Caki2 (cell line): ENCODE measurements at regions not wholly inside any gene's neighbourhood (a gene's known extent, or its start where the extent isn't known, plus 50 kb on each side); places are given as distances from the start of the nearest gene placed in this dataset.

ENCODE experiments used
- DNase-seq: peaks from one replicate; pipeline ENCODE4 v3.0.0-alpha.2; 2015; ENCODE audit warnings: low read depth
- in situ Hi-C: cut with HindIII; loops from 2 replicates; pipeline ENCODE4 v1.10.0; 2016; ENCODE audit warnings: low sequenced_read_pairs, low pct_unique_long_range_greater_than_20kb, mixed read lengths

GRCh38 chr12:126389220-126389841, 1324.1 kb downstream of the AACS start:
- DNase-seq: no peak
- in situ Hi-C loops: no loop called here

DNA sequence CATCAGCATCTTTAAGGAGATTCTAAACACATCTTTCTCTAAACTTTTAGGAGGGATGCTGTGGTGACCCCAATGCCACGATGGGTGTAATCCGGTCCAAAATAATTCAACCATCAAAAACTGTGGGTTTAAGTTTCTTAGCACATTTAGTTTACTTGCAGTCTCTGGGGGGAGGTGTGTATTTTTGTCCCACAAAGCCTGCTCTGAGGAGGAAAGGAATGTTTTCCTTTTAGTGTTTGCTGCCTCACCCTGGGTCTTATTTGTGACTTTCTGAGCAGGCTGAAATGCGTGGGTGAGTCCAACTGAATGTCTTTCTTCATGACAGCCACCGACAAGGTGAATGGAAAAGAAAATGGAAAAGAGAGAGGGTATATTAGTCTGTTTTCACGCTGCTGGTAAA, 1324.7 kb downstream of the AACS start:
- no peak for DNase-seq
- in situ Hi-C loops: no loop called here

DNA sequence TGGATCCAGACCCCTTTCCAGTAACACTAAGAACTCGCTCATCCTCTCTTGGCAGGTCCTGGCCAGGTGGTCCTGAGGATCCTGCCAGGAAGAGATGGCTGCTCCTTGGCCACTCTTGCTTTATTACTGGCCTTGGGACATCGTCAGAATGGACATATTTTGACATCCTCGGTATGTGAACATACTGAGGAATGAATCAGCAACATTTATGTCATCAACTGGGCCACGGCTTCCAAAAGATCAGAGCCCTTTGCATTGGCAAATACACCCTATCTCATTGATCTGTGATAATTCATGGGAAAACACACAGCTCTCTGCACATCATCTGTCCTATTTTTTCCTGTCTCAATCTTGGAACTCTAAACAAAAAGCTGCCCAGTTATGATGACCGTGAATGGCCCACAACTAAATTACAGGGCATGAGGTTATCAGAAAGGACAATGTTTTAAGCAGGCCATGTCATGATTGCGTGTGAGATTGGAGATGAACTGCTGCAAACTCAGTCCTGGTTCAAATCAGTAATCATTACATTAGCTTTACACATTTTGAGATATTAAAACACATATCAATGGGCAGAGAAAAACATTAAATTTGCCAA, 1325.8 kb downstream of the AACS start:
- no peak for DNase-seq
- in situ Hi-C loops: no loop called here

- no peak for DNase-seq
- in situ Hi-C loops: no loop called here
Observed at GRCh38 chr12:126396536-126396935, 1331.3 kb downstream of the AACS start.

DNA sequence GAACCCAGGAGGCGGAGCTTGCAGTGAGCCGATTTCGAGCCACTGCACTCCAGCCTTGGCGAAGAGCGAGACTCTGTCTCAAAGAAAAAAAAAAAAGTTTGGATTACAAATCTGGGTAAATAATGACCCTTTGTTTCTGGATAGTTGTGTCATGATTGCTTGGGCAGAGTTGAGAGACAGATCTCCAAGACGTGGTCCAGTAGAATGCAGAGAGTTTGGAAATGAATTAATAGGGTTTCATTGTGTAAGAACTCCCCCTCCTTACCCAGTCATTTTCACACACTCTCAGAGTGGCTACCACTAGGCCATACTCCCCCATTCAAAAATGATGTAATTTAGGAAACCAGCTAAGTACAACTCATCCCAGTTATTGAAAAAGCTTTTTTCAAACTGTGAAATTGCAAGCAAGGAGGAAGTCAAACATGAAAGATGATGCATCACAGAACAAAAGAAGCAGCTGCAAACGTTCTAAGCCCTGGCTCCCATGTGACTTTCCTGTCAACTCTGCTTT, 1331.9 kb downstream of the AACS start:
- DNase-seq: no peak
- in situ Hi-C loops: no loop called here

- in situ Hi-C loops: no loop called here
- no peak for DNase-seq
Observed at GRCh38 chr12:126397660-126398059, 1332.4 kb downstream of the AACS start.

DNA sequence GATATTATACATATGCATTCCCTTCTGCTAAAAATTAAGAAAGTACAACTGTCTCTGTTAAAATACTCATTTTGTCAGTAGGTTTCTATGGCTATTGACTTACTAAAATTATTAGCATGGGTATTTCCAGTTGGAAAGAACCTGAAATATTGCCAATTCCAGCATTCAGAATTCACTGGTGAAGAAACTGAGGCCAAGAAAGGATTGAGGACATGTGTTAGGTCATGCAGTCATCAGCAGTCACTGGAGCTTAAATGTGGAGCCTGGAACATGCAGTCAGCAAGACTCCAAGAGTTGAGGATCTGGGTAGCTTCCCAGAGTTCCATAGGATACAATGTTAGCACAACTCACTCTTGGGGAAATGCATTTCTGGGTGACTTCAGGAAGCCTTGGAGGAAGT, 1335.6 kb downstream of the AACS start:
- DNase-seq: no peak
- in situ Hi-C loops: no loop called here

GRCh38 chr12:126404293-126404881, 1339.2 kb downstream of the AACS start:
- DNase-seq: peak; percentile 84
- in situ Hi-C loops: no loop called here

DNA sequence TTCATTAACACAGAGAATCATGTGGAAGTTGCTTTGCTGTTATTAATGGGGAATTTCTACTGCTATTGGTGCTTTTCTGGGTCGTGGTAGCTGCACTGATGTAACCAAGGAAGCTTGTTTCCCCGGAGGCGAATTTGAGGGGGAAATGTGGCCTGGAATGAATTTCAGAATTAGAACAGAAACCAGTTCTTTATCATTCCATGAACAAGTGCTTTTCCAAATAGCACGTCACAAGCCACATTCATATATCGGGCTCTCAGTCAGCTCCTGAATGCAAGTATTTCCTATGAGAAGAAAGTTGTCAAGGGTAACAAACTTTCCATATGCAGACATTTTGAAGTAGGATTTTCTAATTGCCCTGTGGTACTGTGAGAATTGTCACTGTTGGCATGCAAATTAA, 1353.2 kb downstream of the AACS start:
- no peak for DNase-seq
- in situ Hi-C loops: no loop called here

- no peak for DNase-seq
- in situ Hi-C loops: no loop called here
Observed at GRCh38 chr12:126419131-126419530, 1353.9 kb downstream of the AACS start.

- DNase-seq: no peak
- in situ Hi-C loops: no loop called here
Observed at GRCh38 chr12:126424696-126425095, 1359.5 kb downstream of the AACS start.

- DNase-seq: no peak
Observed at GRCh38 chr12:126425264-126425663, 1360.0 kb downstream of the AACS start.

GRCh38 chr12:126428769-126429168, 1363.5 kb downstream of the AACS start:
- no peak for DNase-seq
- in situ Hi-C loops: no loop called here

More at GRCh38 chr12:126425264-126425663, 1360.0 kb downstream of the AACS start:
- in situ Hi-C loops: no loop called here

- in situ Hi-C loops: no loop called here
- DNase-seq: no peak
Observed at GRCh38 chr12:126430921-126431320, 1365.7 kb downstream of the AACS start.

- in situ Hi-C loops: no loop called here
Observed at GRCh38 chr12:126431767-126432166, 1366.5 kb downstream of the AACS start.

DNA sequence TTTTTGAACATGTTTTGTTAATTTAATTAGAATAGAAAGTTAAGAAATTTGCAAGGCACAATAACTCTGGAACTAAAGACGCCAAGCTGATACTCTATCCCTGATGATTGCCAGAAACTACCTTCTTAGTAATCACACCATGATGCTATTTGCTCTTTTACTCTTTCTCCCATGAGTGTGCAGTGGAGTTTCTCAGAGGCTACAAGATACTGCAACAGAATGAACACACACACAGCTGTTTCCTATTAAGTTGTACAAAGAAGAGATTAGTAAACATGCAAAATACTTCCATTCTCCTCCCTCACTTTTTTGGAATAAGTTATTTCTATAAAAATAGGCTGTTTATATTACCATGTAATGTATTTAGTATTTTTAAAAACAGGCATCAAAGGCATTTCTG, 1367.5 kb downstream of the AACS start:
- in situ Hi-C loops: no loop called here
- DNase-seq: no peak

More at GRCh38 chr12:126431767-126432166, 1366.5 kb downstream of the AACS start:
- DNase-seq: no peak

DNA sequence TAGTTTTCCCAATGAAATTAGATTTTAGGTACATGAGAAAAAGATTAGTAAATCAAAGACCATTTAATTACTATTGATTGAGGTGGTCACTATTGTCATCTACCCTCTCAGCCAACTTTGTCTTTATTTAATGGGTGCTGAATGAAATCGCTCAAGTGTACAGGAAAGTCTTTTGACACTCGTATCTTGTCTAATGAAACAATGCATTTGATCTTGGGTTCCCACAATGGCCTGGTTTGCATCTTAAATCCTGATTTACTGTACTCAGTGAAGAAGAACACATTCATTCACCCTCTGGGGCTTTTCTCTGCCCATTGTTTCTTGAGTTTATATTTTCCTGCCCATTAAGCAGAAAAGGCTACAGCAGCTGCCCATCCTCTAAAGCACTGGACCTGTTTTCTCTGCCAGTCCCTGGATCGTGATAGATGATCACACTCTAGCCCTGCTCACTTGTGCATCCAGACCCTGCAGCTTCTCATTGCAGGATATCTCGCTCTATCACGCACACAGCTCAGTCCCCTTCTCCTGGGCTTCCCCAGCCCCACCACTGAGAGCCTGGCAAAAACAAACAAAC, 1369.3 kb downstream of the AACS start:
- in situ Hi-C loops: no loop called here
- no peak for DNase-seq

DNA sequence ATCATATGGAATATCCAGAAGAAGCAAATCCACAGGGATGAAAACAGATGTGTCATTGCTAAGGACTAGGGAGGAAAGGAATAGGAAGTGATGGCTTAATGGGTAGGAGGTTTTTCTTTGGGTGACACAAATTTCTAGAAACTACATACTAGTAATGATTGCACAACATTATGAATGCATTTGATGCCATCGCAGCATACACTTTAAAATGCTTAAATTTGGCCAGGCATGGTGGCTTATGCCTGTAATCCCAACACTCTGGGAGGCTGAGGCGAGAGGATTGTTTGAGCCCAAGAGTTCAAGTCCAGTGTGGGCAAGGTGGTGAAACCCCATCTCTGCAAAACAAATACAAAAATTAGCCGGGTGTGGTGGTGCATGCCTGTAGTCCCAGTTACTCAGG, 1370.8 kb downstream of the AACS start:
- no peak for DNase-seq
- in situ Hi-C loops: no loop called here

DNA sequence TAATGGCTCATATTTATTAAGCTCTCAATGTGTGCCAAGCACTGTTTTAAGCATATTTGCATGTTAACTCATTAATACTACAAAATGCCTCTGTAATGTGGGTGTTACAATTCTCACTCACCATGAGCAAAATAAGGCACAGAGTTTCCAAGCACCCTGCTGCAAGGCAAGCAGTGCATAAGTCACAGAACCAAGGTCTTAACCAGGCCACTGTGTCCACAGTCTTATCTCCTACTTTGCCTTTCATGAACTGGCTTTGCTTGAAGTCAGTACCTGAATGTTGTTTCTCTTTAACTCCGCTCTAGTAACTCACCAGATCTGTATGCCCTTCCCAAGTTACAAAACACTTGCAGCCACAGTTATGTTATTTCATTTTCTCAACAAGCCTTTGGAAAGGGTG, 1372.7 kb downstream of the AACS start:
- no peak for DNase-seq
- in situ Hi-C loops: no loop called here
